ENCODE measurements at regions not wholly inside any gene's neighbourhood (a gene's known extent, or its start where the extent isn't known, plus 50 kb on each side); places are given as distances from the start of the nearest gene placed in this dataset.

- DNase-seq (ENCODE audit: low spot score), result no peak
- TF ChIP-seq CTCF (IDR thresholded peaks at IDR 0.05; ENCODE audit: extremely low read depth, insufficient read depth, missing control alignments), result no peak
- in situ Hi-C loops (cut with MboI; ENCODE audit: low pct_unique_long_range_greater_than_20kb, low sequenced_read_pairs, unreplicated experiment), result no loop called here
Observed at GRCh38 chr4:11839889-11840288, 411.2 kb upstream of the HS3ST1 start.

GRCh38 chr4:11831739-11832138 is 403.0 kb upstream of the HS3ST1 start:
- no peak for DNase-seq (ENCODE audit: low spot score)

GRCh38 chr4:11824566-11824965 is 395.9 kb upstream of the HS3ST1 start:
- no peak for DNase-seq (ENCODE audit: low spot score)

More at GRCh38 chr4:11831739-11832138, 403.0 kb upstream of the HS3ST1 start:
- no peak for TF ChIP-seq CTCF (IDR thresholded peaks at IDR 0.05; ENCODE audit: extremely low read depth, insufficient read depth, missing control alignments)
- in situ Hi-C loops (cut with MboI; ENCODE audit: low pct_unique_long_range_greater_than_20kb, low sequenced_read_pairs, unreplicated experiment), result no loop called here

GRCh38 chr4:11821772-11822430 is 393.2 kb upstream of the HS3ST1 start:
- no peak for DNase-seq (ENCODE audit: low spot score)
- no peak for TF ChIP-seq CTCF (IDR thresholded peaks at IDR 0.05; ENCODE audit: extremely low read depth, insufficient read depth, missing control alignments)
- in situ Hi-C loops (cut with MboI; ENCODE audit: low pct_unique_long_range_greater_than_20kb, low sequenced_read_pairs, unreplicated experiment), result no loop called here

More at GRCh38 chr4:11824566-11824965, 395.9 kb upstream of the HS3ST1 start:
- TF ChIP-seq CTCF (IDR thresholded peaks at IDR 0.05; ENCODE audit: extremely low read depth, insufficient read depth, missing control alignments), result no peak
- in situ Hi-C loops (cut with MboI; ENCODE audit: low pct_unique_long_range_greater_than_20kb, low sequenced_read_pairs, unreplicated experiment), result no loop called here

- no peak for DNase-seq (ENCODE audit: low spot score)
- in situ Hi-C loops (cut with MboI; ENCODE audit: low pct_unique_long_range_greater_than_20kb, low sequenced_read_pairs, unreplicated experiment), result no loop called here
- TF ChIP-seq CTCF (IDR thresholded peaks at IDR 0.05; ENCODE audit: extremely low read depth, insufficient read depth, missing control alignments), result no peak
Observed at GRCh38 chr4:11817088-11817487, 388.4 kb upstream of the HS3ST1 start.

GRCh38 chr4:11814758-11815157 is 386.1 kb upstream of the HS3ST1 start:
- no peak for DNase-seq (ENCODE audit: low spot score)
- in situ Hi-C loops (cut with MboI; ENCODE audit: low pct_unique_long_range_greater_than_20kb, low sequenced_read_pairs, unreplicated experiment), result no loop called here
- TF ChIP-seq CTCF (IDR thresholded peaks at IDR 0.05; ENCODE audit: extremely low read depth, insufficient read depth, missing control alignments), result no peak

Data from GM13977 (cell line).